ENCODE measurements at regions not wholly inside any gene's neighbourhood (a gene's known extent, or its start where the extent isn't known, plus 50 kb on each side); places are given as distances from the start of the nearest gene placed in this dataset.

DNA sequence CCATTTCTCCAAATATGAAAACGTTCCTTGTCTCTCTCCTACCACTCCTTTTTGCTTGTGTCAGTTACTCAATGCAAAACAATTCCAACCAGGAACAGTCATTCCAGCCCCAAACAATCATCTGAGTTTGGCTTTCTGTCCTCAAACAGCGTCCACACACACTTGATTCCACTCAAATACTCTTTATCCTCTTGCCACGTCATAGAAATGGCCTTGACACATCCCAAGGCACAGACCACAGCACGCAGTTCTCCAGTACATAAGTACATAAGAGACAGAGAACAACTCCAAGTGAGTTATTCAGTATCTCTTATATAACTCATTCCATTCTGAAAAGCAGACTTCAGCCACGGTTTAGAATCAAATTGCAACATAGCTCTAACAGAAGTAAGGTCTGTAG lies 299.2 kb downstream of the RPS29 start:
- no peaks in the 10 kb centered on the region for H3K36me3 ChIP-seq
- H3K27me3 ChIP-seq, result no peaks in the 10 kb centered on the region
- H3K4me3 ChIP-seq, result no peak overlapping the region
- H3K9me3 Mint-ChIP-seq, result no peaks in the 10 kb centered on the region
- no peaks in the 10 kb centered on the region for H3K79me2 ChIP-seq (ENCODE audit: low read depth)
- no peak overlapping the region for H3K4me2 ChIP-seq
- no peaks in the 10 kb centered on the region for H4K20me1 ChIP-seq (ENCODE audit: low read depth)
- no peak overlapping the region for H3K4me3 Mint-ChIP-seq
- H3K27ac ChIP-seq, result no peak overlapping the region
- H3K27me3 Mint-ChIP-seq (ENCODE audit: insufficient read depth, low read depth), result no peaks in the 10 kb centered on the region
- no peak overlapping the region for H3K9ac ChIP-seq
- no peaks in the 10 kb centered on the region for H3K4me1 Mint-ChIP-seq
- no peaks in the 10 kb centered on the region for H3K36me3 Mint-ChIP-seq
- H3F3A ChIP-seq (ENCODE audit: low read depth), result no peaks in the 10 kb centered on the region
- no peak for DNase-seq (ENCODE audit: low spot score)
- no peak for TF ChIP-seq EZH2 (IDR thresholded peaks at IDR 0.05)
- TF ChIP-seq EZH2phosphoT487 (IDR thresholded peaks at IDR 0.05), result no peak
- TF ChIP-seq, protein P1, sequence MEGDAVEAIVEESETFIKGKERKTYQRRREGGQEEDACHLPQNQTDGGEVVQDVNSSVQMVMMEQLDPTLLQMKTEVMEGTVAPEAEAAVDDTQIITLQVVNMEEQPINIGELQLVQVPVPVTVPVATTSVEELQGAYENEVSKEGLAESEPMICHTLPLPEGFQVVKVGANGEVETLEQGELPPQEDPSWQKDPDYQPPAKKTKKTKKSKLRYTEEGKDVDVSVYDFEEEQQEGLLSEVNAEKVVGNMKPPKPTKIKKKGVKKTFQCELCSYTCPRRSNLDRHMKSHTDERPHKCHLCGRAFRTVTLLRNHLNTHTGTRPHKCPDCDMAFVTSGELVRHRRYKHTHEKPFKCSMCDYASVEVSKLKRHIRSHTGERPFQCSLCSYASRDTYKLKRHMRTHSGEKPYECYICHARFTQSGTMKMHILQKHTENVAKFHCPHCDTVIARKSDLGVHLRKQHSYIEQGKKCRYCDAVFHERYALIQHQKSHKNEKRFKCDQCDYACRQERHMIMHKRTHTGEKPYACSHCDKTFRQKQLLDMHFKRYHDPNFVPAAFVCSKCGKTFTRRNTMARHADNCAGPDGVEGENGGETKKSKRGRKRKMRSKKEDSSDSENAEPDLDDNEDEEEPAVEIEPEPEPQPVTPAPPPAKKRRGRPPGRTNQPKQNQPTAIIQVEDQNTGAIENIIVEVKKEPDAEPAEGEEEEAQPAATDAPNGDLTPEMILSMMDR (IDR thresholded peaks at IDR 0.05), result no peak
- no peaks in the 10 kb centered on the region for H3K9me3 ChIP-seq (ENCODE audit: low read depth)
- no peak overlapping the region for H2AFZ ChIP-seq (replicated peaks)
- H3K4me1 ChIP-seq, result no peaks in the 10 kb centered on the region
- no peak overlapping the region for H3K27ac Mint-ChIP-seq

- Mint-ChIP-seq H3K4me1 (no peaks in the 10 kb centered on the region), H3K9me3 (no peaks in the 10 kb centered on the region), H3K4me3 (no peak overlapping the region), H3K27ac (no peak overlapping the region), H3K27me3 (ENCODE audit: insufficient read depth, low read depth) (no peaks in the 10 kb centered on the region), H3K36me3 (no peaks in the 10 kb centered on the region)
- no peaks in the 10 kb centered on the region for H4K20me1 ChIP-seq (ENCODE audit: low read depth)
- no peaks in the 10 kb centered on the region for H3K4me1 ChIP-seq
- H3K9ac ChIP-seq, result no peak overlapping the region
- H3K79me2 ChIP-seq (ENCODE audit: low read depth), result no peaks in the 10 kb centered on the region
- TF ChIP-seq EZH2phosphoT487 (IDR thresholded peaks at IDR 0.05), result no peak
- TF ChIP-seq, protein P1 (IDR thresholded peaks at IDR 0.05), result no peak
- no peak for TF ChIP-seq EZH2 (IDR thresholded peaks at IDR 0.05)
- no peaks in the 10 kb centered on the region for H3K9me3 ChIP-seq (ENCODE audit: low read depth)
- DNase-seq (ENCODE audit: low spot score), result no peak
- no peaks in the 10 kb centered on the region for H3K27me3 ChIP-seq
- H2AFZ ChIP-seq (replicated peaks), result no peak overlapping the region
- no peak overlapping the region for H3K4me2 ChIP-seq
- H3F3A ChIP-seq (ENCODE audit: low read depth), result no peaks in the 10 kb centered on the region
- no peak overlapping the region for H3K27ac ChIP-seq
- H3K4me3 ChIP-seq, result no peak overlapping the region
- no peaks in the 10 kb centered on the region for H3K36me3 ChIP-seq
Observed at GRCh38 chr14:49286257-49286983, 299.8 kb downstream of the RPS29 start.

DNA sequence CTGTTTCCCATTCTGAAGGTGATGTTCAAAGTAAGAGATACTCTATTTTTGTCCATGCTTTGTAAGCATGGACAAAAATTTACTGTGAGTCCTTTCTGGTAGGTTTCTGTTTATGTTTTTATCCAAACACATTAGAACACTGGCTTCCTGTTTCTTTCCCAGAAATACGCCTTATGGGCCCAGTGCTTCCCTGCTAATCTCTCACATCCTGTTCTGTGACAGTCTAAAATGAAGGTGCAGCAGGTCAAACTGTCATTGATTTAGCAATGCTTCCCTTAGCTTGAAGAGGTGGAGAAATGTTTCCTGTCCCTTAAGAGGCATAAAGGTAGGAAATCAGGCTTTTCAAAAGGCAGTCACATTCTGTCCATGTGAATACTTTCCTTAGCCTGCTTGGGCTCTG lies 305.6 kb downstream of the RPS29 start:
- no peak overlapping the region for H3K27ac ChIP-seq
- no peaks in the 10 kb centered on the region for H3K9me3 ChIP-seq (ENCODE audit: low read depth)
- H3K4me3 ChIP-seq, result no peak overlapping the region
- no peak overlapping the region for H2AFZ ChIP-seq (replicated peaks)
- H3K4me1 ChIP-seq, result no peaks in the 10 kb centered on the region
- no peaks in the 10 kb centered on the region for H3K27me3 Mint-ChIP-seq (ENCODE audit: insufficient read depth, low read depth)
- H3K9ac ChIP-seq, result no peak overlapping the region
- no peaks in the 10 kb centered on the region for H3K27me3 ChIP-seq
- H3K79me2 ChIP-seq (ENCODE audit: low read depth), result no peaks in the 10 kb centered on the region
- H3K27ac Mint-ChIP-seq, result no peak overlapping the region
- no peak for DNase-seq (ENCODE audit: low spot score)
- no peak overlapping the region for H3K4me3 Mint-ChIP-seq
- no peaks in the 10 kb centered on the region for H3K4me1 Mint-ChIP-seq
- no peaks in the 10 kb centered on the region for H3K36me3 Mint-ChIP-seq
- TF ChIP-seq, protein P1 (IDR thresholded peaks at IDR 0.05), result no peak
- TF ChIP-seq EZH2phosphoT487 (IDR thresholded peaks at IDR 0.05) (no peak), EZH2 (IDR thresholded peaks at IDR 0.05) (no peak)
- H3K36me3 ChIP-seq, result no peaks in the 10 kb centered on the region
- peaks cover 3% of the 10 kb centered on the region for H3K9me3 Mint-ChIP-seq
- no peaks in the 10 kb centered on the region for H4K20me1 ChIP-seq (ENCODE audit: low read depth)
- H3K4me2 ChIP-seq, result no peak overlapping the region
- no peaks in the 10 kb centered on the region for H3F3A ChIP-seq (ENCODE audit: low read depth)

Measured in neural progenitor cell (in vitro differentiated cells).